ENCODE measurements at regions not wholly inside any gene's neighbourhood (a gene's known extent, or its start where the extent isn't known, plus 50 kb on each side); places are given as distances from the start of the nearest gene placed in this dataset.

- TF ChIP-seq, protein P1, sequence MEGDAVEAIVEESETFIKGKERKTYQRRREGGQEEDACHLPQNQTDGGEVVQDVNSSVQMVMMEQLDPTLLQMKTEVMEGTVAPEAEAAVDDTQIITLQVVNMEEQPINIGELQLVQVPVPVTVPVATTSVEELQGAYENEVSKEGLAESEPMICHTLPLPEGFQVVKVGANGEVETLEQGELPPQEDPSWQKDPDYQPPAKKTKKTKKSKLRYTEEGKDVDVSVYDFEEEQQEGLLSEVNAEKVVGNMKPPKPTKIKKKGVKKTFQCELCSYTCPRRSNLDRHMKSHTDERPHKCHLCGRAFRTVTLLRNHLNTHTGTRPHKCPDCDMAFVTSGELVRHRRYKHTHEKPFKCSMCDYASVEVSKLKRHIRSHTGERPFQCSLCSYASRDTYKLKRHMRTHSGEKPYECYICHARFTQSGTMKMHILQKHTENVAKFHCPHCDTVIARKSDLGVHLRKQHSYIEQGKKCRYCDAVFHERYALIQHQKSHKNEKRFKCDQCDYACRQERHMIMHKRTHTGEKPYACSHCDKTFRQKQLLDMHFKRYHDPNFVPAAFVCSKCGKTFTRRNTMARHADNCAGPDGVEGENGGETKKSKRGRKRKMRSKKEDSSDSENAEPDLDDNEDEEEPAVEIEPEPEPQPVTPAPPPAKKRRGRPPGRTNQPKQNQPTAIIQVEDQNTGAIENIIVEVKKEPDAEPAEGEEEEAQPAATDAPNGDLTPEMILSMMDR (IDR thresholded peaks at IDR 0.05), result no peak
- no peak for TF ChIP-seq REST (IDR thresholded peaks at IDR 0.05; ENCODE audit: insufficient read depth in 1 of 2, low read depth in 2 of 2, low read length in 1 of 2)
- TF ChIP-seq POLR2AphosphoS5 (IDR thresholded peaks at IDR 0.05; ENCODE audit: low read depth, low read length), result no peak
Observed at GRCh38 chr2:131756141-131756907, 228.6 kb downstream of the CCDC74A start.

Data from Panc1 (cell line).